ENCODE measurements at regions not wholly inside any gene's neighbourhood (a gene's known extent, or its start where the extent isn't known, plus 50 kb on each side); places are given as distances from the start of the nearest gene placed in this dataset.
"Not testable (repeated sequence)": the region's sequence is repeated elsewhere in the genome, so short reads cannot be mapped to it uniquely, and the experiment has no call there.

GRCh38 chr20:28625112-28625511 is 2632.4 kb upstream of the DEFB115 start:
- TF ChIP-seq, protein P1, sequence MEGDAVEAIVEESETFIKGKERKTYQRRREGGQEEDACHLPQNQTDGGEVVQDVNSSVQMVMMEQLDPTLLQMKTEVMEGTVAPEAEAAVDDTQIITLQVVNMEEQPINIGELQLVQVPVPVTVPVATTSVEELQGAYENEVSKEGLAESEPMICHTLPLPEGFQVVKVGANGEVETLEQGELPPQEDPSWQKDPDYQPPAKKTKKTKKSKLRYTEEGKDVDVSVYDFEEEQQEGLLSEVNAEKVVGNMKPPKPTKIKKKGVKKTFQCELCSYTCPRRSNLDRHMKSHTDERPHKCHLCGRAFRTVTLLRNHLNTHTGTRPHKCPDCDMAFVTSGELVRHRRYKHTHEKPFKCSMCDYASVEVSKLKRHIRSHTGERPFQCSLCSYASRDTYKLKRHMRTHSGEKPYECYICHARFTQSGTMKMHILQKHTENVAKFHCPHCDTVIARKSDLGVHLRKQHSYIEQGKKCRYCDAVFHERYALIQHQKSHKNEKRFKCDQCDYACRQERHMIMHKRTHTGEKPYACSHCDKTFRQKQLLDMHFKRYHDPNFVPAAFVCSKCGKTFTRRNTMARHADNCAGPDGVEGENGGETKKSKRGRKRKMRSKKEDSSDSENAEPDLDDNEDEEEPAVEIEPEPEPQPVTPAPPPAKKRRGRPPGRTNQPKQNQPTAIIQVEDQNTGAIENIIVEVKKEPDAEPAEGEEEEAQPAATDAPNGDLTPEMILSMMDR (IDR thresholded peaks at IDR 0.05) = peak; percentile 36

GRCh38 chr20:28640831-28641230 is 2616.6 kb upstream of the DEFB115 start:
- H3K27ac ChIP-seq = not testable (repeated sequence)

More at GRCh38 chr20:28625112-28625511, 2632.4 kb upstream of the DEFB115 start:
- not testable (repeated sequence) for H3K27ac ChIP-seq
